ENCODE measurements at regions not wholly inside any gene's neighbourhood (a gene's known extent, or its start where the extent isn't known, plus 50 kb on each side); places are given as distances from the start of the nearest gene placed in this dataset.

DNA sequence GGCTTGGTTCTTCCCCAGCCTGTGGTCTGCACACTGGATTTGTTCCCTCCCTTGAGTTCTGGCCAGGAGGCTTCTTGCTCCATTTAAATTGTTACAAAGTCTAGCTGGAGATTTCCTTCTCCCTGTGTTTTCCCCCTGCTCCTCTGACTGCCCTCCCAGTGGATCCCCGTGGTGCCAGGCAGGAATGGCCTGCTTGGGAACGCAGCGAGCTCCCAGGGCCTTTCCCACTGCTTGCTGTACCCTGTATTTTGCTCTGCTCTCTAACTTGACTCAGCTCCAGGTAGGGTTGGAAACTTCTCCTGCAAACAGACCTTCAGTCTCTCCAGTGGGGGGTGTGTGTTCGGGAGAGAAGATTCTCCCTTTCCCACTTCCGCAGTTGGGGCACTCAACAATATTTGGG is 349.2 kb upstream of the FBXO33 start:
- TF ChIP-seq, protein P1, sequence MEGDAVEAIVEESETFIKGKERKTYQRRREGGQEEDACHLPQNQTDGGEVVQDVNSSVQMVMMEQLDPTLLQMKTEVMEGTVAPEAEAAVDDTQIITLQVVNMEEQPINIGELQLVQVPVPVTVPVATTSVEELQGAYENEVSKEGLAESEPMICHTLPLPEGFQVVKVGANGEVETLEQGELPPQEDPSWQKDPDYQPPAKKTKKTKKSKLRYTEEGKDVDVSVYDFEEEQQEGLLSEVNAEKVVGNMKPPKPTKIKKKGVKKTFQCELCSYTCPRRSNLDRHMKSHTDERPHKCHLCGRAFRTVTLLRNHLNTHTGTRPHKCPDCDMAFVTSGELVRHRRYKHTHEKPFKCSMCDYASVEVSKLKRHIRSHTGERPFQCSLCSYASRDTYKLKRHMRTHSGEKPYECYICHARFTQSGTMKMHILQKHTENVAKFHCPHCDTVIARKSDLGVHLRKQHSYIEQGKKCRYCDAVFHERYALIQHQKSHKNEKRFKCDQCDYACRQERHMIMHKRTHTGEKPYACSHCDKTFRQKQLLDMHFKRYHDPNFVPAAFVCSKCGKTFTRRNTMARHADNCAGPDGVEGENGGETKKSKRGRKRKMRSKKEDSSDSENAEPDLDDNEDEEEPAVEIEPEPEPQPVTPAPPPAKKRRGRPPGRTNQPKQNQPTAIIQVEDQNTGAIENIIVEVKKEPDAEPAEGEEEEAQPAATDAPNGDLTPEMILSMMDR (IDR thresholded peaks at IDR 0.05; ENCODE audit: unreplicated experiment), result no peak
- H3K4me1 Mint-ChIP-seq (ENCODE audit: low read depth), result peaks cover 2% of the 10 kb centered on the region
- no peaks in the 10 kb centered on the region for H3K27me3 Mint-ChIP-seq
- no peak overlapping the region for H3K4me3 Mint-ChIP-seq (ENCODE audit: low read depth)
- no peak overlapping the region for H3K27ac Mint-ChIP-seq
- H3K9me3 Mint-ChIP-seq (ENCODE audit: low read depth), result peaks cover 26% of the 10 kb centered on the region
- peaks cover 1% of the 10 kb centered on the region for H3K36me3 Mint-ChIP-seq (ENCODE audit: insufficient read depth)
- DNase-seq (ENCODE audit: low spot score, unreplicated experiment), result no peak

- Mint-ChIP-seq H3K9me3 (ENCODE audit: low read depth) (peaks cover 19% of the 10 kb centered on the region), H3K4me1 (ENCODE audit: low read depth) (peaks cover 2% of the 10 kb centered on the region), H3K36me3 (ENCODE audit: insufficient read depth) (peaks cover 1% of the 10 kb centered on the region), H3K27ac (no peak overlapping the region), H3K27me3 (no peaks in the 10 kb centered on the region), H3K4me3 (ENCODE audit: low read depth) (no peak overlapping the region)
- TF ChIP-seq, protein P1 (IDR thresholded peaks at IDR 0.05; ENCODE audit: unreplicated experiment), result no peak
- DNase-seq (ENCODE audit: low spot score, unreplicated experiment), result no peak
Measured at GRCh38 chr14:39773387-39774126, 341.3 kb upstream of the FBXO33 start.

DNA sequence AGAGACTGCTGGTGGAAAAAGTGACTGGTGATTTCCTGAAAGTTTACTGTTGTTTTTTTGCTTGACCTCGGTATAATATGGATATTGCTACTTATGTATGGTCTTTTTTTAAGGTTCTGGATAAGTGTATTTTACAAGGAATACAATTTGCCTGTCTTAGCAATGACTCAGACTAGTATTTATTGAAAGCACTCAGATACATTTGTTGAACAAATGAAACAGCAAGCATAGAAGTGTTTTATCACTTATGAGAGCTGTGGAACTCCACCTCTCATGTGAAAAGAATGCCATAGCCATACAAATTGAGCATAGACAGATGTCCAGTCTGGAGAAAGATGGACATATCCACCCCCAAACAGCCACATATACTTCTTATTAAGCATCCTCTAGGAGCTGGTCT is 340.4 kb upstream of the FBXO33 start:
- no peak overlapping the region for H3K27ac Mint-ChIP-seq
- no peak for DNase-seq (ENCODE audit: low spot score, unreplicated experiment)
- H3K27me3 Mint-ChIP-seq, result no peaks in the 10 kb centered on the region
- H3K4me1 Mint-ChIP-seq (ENCODE audit: low read depth), result no peaks in the 10 kb centered on the region
- H3K9me3 Mint-ChIP-seq (ENCODE audit: low read depth), result peaks cover 10% of the 10 kb centered on the region
- H3K36me3 Mint-ChIP-seq (ENCODE audit: insufficient read depth), result no peaks in the 10 kb centered on the region
- TF ChIP-seq, protein P1 (IDR thresholded peaks at IDR 0.05; ENCODE audit: unreplicated experiment), result no peak
- no peak overlapping the region for H3K4me3 Mint-ChIP-seq (ENCODE audit: low read depth)

DNA sequence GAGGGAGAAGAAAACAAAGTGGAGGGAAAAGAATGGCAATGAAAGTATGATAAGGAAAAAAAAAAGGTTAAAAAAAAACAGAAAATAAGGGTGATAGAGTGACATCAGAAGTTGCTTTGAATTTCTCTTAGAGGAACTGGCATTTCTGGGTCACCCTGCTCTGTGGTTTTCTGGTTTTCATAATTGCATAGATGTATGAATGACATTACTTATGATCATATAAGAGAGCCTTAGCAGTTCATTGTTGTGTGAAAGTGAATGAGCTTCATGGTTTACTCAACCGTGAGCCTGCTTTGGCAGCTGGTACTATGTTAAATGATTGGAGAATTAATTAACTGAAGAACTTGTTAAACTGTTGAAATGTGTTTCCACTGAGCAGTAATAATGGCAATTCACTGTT is 336.4 kb upstream of the FBXO33 start:
- Mint-ChIP-seq H3K9me3 (ENCODE audit: low read depth) (no peaks in the 10 kb centered on the region), H3K27me3 (no peaks in the 10 kb centered on the region), H3K36me3 (ENCODE audit: insufficient read depth) (no peaks in the 10 kb centered on the region), H3K27ac (no peak overlapping the region), H3K4me3 (ENCODE audit: low read depth) (no peak overlapping the region), H3K4me1 (ENCODE audit: low read depth) (no peaks in the 10 kb centered on the region)
- DNase-seq (ENCODE audit: low spot score, unreplicated experiment), result no peak
- TF ChIP-seq, protein P1 (IDR thresholded peaks at IDR 0.05; ENCODE audit: unreplicated experiment), result no peak

GRCh38 chr14:39766397-39767000 is 334.3 kb upstream of the FBXO33 start:
- H3K27ac Mint-ChIP-seq, result no peak overlapping the region
- H3K9me3 Mint-ChIP-seq (ENCODE audit: low read depth), result peaks cover 4% of the 10 kb centered on the region
- peaks cover 7% of the 10 kb centered on the region for H3K4me1 Mint-ChIP-seq (ENCODE audit: low read depth)
- DNase-seq (ENCODE audit: low spot score, unreplicated experiment), result no peak
- H3K27me3 Mint-ChIP-seq, result no peaks in the 10 kb centered on the region
- no peak overlapping the region for H3K4me3 Mint-ChIP-seq (ENCODE audit: low read depth)
- TF ChIP-seq, protein P1 (IDR thresholded peaks at IDR 0.05; ENCODE audit: unreplicated experiment), result no peak
- H3K36me3 Mint-ChIP-seq (ENCODE audit: insufficient read depth), result no peaks in the 10 kb centered on the region

All from progenitor cell of endocrine pancreas (in vitro differentiated cells).